ENCODE measurements at regions not wholly inside any gene's neighbourhood (a gene's known extent, or its start where the extent isn't known, plus 50 kb on each side); places are given as distances from the start of the nearest gene placed in this dataset.

- no peak for DNase-seq
These were observed 73.8 kb downstream of the RTP5 start for GRCh38 chr2:241943209-241943850.

DNA sequence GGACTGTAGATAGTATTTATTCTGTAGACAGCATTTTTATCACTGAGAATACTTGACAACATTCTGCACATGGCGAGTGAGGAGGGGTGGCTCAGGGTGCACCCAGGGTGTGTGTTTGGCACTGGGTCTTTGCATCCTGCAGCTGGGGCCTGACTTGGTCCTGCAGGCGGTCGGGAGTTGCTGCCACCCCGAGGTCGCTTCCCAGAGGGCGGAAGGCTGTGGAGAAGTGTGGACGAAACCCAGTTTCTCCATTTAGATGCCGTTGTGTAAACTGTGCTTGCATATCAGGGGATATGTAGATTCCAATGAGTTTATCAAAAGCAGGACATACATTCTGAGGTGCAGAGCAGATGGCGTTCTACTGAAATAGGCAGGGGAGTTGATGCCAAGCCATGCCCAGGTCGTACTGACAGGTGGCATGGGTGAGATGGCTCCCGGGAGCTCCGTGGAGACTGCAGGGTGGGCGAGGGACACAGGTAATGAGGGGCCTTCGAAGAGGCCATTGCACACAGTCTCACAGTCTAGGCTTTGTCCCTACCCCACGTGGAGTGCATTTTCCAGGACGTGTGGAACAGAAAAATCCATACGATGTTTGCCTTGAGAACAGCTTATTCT lies 74.5 kb downstream of the RTP5 start:
- DNase-seq, result no peak

GRCh38 chr2:241944821-241945220 lies 75.3 kb downstream of the RTP5 start:
- DNase-seq, result no peak

GRCh38 chr2:241945311-241945710 lies 75.8 kb downstream of the RTP5 start:
- no peak for DNase-seq

DNA sequence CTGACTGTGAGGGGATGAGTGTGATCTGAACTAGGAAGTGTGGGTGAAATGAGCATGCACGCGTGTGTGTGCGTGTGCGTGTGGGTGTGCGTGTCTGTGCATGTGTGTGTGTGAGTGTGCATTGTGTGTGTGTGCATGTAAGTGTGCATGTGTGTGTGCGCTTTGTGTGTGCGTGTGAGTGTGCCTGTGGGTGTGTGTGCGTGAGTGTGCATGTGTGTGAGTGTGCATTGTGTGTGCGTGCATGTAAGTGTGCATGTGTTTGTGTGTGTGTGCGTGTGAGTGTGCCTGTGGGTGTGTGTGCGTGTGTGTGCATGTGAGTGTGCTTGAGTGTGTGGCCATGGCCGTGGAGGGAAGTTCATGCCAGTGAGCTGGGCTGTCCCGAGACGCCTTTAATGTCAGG lies 76.3 kb downstream of the RTP5 start:
- no peak for DNase-seq

DNA sequence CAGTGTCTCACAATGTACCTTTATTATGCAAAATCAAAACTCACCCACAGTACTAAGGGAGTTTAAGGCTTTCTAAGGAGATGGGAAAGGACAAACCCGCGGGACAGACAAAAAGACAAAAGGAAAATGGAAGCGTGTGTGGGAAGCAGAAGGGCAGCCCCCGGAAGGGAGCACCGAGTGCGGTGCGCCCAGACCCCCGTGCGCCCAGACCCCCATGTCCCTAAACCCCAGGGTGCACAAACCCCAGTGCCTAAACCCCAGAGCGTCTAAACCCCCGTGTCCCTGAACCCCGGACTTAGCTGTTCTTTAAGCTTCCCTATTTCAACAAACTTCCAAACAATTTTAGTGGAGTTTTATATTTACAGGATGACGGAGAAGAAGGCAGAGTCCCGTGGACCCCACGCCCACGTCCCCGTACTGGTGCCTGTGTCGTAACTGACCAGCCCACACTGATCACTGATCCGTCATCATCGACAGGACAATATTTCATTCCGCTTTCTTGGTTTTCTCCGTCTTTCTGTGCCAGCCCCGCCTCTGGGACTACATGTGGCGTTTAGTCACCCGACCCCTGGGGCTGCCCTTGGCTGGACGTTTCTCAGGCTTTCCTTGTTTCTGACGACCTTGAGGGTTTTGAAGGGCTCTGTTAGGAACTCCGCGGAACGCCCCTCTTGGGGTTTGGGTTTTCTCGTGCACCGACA lies 76.9 kb downstream of the RTP5 start:
- DNase-seq, result no peak

DNA sequence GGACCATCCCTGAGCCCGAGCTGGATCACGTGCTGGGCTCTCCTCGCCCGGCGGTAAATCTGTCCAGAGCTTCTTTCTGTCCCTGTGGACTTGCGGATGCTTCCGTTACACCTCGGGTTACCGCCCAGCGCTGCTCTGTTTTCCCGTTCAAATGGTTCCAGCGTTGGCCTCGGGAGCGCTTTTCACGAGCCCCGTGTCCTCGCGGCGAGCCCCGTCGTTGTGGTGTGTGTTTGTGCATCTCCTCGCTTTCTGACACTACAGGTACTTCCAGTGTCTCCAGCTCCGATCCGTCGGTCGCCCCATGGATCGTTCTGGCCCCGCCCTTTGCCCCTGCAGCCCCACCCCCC lies 77.4 kb downstream of the RTP5 start:
- DNase-seq, result no peak

- DNase-seq, result no peak
These were observed 77.9 kb downstream of the RTP5 start for GRCh38 chr2:241947401-241947800.

- no peak for DNase-seq
These were observed 78.3 kb downstream of the RTP5 start for GRCh38 chr2:241947876-241948275.

DNA sequence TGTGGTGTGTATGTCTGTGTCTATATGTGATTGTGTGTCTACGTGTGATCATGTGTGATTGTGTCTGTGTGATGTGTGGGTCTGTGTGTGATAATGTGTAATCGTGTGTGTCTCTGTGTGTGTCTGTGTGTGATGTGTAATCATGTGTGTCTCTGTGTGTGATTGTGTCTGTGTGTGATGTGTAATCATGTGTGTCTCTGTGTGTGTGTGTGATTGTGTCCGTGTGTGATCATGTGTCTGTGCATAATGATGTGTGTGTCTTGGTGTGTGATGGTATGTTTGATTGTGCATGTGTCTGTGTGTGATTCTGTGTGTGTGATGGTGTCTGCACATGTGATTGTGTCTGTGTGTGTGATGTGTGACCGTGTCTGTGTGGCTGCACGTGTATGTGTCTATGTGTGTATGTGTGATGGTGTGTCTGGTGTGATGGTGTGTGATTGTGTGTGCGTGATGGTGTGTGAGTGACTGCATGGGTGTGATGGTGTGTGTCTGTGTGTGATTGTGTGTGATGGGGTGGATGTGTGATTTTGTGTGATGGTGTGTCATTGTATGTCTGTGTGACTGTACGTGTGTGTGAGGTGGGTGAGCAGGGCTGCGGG lies 78.9 kb downstream of the RTP5 start:
- no peak for DNase-seq

GRCh38 chr2:241948901-241949735 lies 79.6 kb downstream of the RTP5 start:
- no peak for DNase-seq

DNA sequence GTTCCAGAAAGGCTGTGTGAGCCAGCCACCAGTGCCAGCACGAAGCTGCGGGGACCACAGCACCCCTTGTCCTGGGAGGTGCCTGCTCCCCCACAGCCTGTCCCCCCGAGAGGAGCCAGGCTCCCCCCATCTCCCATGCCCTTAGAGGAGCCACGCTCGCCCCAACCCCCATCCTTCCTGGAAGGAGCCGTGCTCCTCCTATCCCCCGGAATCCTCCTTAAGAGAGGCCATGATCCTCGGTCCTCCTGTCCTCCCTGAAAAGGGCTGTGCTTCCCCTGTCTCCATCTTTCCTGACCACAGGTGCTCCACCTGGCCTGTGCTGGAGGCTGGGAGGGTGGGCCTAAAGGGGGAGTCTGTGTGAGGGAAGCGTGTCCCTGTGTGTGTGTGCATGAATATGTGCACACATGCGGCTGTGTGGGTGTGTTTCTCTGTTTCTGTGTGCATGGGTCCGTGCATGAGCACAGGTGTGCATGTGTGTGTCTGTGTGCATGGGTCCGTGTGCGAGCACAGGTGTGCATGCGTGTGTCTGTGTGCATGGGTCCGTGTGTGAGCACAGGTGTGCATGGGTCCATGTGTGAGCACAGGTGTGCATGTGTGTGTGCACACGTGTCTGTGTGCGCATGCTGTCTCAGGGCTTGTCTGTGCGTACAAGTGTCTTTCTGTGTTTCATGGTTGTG lies 80.3 kb downstream of the RTP5 start:
- no peak for DNase-seq

DNA sequence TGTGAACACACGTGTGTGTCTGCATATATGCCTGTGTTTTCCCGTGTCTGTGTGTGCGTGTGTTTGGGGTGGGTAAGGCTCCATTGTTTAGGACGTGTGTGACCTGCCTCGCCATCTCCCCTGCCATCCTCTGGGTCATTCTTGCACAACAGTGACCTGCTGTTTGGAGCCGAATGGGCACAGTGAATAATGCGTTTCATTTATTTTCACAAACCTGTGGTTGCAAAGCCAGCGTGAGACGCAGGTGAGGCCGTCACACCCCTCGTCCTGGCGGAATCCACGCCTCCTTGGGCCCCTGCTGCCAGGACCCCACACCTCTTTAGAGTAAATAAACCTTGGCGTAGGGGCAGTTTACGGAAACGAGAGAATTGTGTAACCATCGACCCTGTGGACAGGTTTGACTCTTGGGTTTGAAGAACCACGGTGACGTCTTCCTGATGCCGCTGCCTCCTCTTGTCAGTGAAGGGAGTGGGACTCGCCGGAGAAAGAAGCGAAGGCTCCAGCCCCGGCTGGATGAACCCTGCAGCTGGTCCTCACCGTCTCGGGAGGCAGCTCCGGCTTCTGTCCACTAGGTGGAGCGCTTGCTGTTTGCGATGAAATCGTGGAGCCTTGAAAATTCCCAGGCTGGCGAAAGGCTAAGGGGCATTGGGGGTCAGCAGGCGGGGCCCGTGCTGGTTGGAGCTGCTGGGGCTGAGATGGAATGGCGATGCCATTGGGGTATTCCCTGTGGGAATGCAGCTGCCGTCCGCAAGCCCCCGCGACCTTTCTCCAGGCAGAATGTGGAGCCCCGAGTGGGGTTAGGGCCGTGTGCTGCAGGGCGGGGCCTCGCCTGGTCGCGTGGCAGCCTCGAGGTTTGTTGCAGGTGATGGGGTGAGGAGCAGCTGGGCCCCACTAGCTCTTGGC lies 81.1 kb downstream of the RTP5 start:
- peak; percentile 58 for DNase-seq

GRCh38 chr2:241951316-241951700 lies 81.8 kb downstream of the RTP5 start:
- no peak for DNase-seq

- no peak for DNase-seq
These were observed 82.4 kb downstream of the RTP5 start for GRCh38 chr2:241951920-241952319.

DNA sequence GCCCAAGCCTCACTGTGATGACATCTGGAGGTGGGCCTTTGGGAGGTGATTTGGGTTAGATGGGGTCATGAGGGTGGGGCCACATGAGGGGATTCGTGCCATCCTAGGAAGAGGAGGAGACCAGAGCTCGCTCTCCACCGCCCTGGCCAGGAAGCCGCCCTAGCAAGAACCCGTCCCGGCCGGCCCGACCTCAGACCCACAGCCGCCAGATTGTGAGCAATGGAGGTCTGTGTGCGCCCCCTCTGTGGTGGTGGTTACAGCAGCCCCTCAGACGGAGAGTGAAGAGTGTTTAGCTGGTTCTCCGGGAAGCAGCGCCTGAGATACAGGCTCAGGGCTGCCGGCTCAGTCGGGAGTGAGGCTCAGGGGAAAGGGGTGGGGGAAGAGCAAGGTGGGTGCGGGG lies 83.3 kb downstream of the RTP5 start:
- DNase-seq, result no peak

DNA sequence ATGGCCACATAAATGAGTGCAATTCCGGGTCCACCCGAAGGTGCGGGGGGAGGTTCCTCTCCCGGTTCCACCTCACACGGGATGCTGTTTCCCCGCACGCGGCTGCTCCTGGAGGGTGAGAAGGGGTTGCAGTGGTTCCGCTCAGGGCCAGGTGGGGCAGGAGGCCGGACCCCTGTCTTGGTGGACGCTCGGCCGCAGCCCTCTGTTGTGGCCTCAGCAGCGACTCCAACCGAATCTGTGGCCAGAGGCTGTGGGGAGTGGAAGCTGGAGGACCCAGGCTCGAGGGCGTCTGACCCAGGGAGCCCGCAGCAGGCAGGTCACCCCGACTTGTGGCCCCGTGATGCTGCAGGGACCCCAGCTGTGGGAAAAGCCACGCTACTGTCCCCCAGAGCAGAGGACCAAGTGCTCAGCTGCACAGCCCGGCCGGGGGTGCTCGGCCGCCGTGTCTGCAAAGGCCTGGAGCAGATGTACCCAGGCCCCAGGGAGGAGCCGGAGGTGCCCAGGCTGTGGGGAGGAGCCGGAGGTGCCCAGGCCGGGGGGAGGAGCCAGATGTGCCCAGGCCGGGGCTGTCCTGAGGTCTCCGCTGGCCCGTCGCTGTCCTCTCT lies 83.9 kb downstream of the RTP5 start:
- no peak for DNase-seq

GRCh38 chr2:241956521-241957110 lies 87.1 kb downstream of the RTP5 start:
- DNase-seq, result no peak

GRCh38 chr2:241957276-241957675 lies 87.7 kb downstream of the RTP5 start:
- DNase-seq, result no peak

GRCh38 chr2:241958818-241959545 lies 89.5 kb downstream of the RTP5 start:
- no peak for DNase-seq
